Sigmoid colon (tissue), 6 donors: ENCODE measurements at regions not wholly inside any gene's neighbourhood (a gene's known extent, or its start where the extent isn't known, plus 50 kb on each side); places are given as distances from the start of the nearest gene placed in this dataset.

ENCODE experiments used
- DNase-seq: peaks from one replicate; pipeline ENCODE4 v3.0.0-alpha.2; 2019
- H3K27ac ChIP-seq, 4 donors: fragments of 200-600 bp; sonication (generic); one replicate each; pipeline ENCODE4 v1.5.1; 2016 to 2019; ENCODE audit warnings: mild to moderate bottlenecking in 1 of 4
- H3K27me3 ChIP-seq, 3 donors: fragments of 200-600 bp; sonication (generic); one replicate each; pipeline ENCODE4 v1.5.1; 2019; ENCODE audit warnings: mild to moderate bottlenecking in 1 of 3
- H3K36me3 ChIP-seq, 4 donors: fragments of 200-600 bp; sonication (generic); one replicate each; pipeline ENCODE4 v1.5.1; 2016 to 2019
- H3K4me1 ChIP-seq, 4 donors: fragments of 200-600 bp; sonication (generic); one replicate each; pipeline ENCODE4 v1.5.1; 2017 to 2019
- H3K4me3 ChIP-seq, 4 donors: fragments of 200-600 bp; sonication (generic); one replicate each; pipeline ENCODE4 v1.5.1; 2017 to 2019; ENCODE audit warnings: mild to moderate bottlenecking in 2 of 4, moderate library complexity in 1 of 4
- H3K9me3 ChIP-seq, 4 donors: fragments of 200-600 bp in 3 of 4; sonication (generic) in 3 of 4; one replicate each; pipeline versions ENCODE4 v1.5.1 to v1.6.1; 2013 to 2019
- EP300 ChIP-seq, 4 donors: sonication (generic); formaldehyde crosslinking; IDR thresholded peaks; one replicate each; pipeline ENCODE4 v1.6.1; 2017; ENCODE audit warnings: antibody characterized with exemption in 4 of 4
- POLR2A ChIP-seq, 2 donors: fragments of 450-650 bp; IDR thresholded peaks; one replicate each; pipeline ENCODE4 v1.6.1; 2016; ENCODE audit warnings: antibody characterized with exemption in 2 of 2, mild to moderate bottlenecking in 2 of 2, moderate library complexity in 2 of 2
- POLR2AphosphoS5 ChIP-seq, 4 donors: sonication (generic); formaldehyde crosslinking; IDR thresholded peaks; one replicate each; pipeline ENCODE4 v1.6.1; 2017; ENCODE audit warnings: antibody characterized with exemption in 4 of 4
- WGBS, 2 donors: extraction: QIAGEN DNeasy Blood & Tissue Kit; methylation state at CpG; one replicate each; pipeline ENCODE4 v1.1.7; 2013; 5-methylcytosine and 5-hydroxymethylcytosine counted together
- intact Hi-C: fragments of 100-400 bp; cut with DNase I; formaldehyde crosslinking; loops from one replicate; pipeline ENCODE4 v1.15.1; 2023
- TF ChIP-seq, protein P1 (sequence below), 4 experiments: fragments of 450-650 bp in 3 of 4; fragments of 200-600 bp in 1 of 4; IDR thresholded peaks; one replicate each; pipeline ENCODE4 v1.5.1; 2016 to 2019; ENCODE audit warnings: antibody characterized with exemption in 4 of 4, mild to moderate bottlenecking in 3 of 4, moderate library complexity in 2 of 4
- donor health status: healthy with polysubstance abuse.
- donor health status: healthy.

DNA sequence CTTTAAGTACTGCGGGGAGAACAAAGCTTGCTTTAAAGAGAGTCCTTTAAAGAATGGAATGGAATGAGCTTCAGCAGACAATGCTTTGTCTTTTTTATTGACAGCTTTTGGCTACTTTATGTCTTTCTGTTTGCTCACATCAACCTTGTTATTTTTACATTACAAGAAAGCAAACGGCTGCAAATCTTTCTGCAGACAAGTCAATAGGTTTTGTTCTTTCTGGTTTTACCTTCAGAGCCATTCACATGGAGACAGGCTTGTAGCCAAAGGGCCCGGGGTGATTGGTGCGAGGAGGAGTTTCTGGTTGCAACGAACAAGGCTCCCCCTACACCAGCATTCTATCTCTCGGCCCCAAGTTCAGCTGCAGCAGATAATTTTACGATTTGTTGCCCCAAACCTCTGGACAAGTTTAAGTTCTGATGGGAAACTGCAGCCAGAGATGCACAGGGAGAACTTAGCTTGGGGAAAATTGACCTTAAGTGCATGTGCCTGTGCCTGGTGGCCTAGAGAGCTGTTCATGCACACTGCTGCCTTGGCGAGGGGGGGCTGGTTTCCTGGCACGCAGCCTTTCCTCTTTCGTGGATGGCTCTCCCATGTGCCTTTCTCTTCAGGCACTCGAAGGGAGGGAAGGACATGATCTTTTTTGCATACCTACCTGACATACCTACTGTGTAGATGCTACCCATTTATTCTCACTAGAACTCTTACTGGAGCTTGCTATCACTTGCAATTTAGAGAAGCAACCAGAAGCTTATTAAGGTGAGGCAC, 543.2 kb downstream of the DCDC2C start:
- no peaks in the 10 kb centered on the region for H3K9me3 ChIP-seq
- H3K27me3 ChIP-seq, result no peaks in the 10 kb centered on the region
- H3K4me1 ChIP-seq, result no peaks in the 10 kb centered on the region
- no peaks in the 10 kb centered on the region for H3K36me3 ChIP-seq
- intact Hi-C loops, result no loop called here
- 40 to 45% methylated on average over 11 of the region's 11 CpGs for WGBS, 2 donors
- DNase-seq, result no peak
- TF ChIP-seq, protein P1, sequence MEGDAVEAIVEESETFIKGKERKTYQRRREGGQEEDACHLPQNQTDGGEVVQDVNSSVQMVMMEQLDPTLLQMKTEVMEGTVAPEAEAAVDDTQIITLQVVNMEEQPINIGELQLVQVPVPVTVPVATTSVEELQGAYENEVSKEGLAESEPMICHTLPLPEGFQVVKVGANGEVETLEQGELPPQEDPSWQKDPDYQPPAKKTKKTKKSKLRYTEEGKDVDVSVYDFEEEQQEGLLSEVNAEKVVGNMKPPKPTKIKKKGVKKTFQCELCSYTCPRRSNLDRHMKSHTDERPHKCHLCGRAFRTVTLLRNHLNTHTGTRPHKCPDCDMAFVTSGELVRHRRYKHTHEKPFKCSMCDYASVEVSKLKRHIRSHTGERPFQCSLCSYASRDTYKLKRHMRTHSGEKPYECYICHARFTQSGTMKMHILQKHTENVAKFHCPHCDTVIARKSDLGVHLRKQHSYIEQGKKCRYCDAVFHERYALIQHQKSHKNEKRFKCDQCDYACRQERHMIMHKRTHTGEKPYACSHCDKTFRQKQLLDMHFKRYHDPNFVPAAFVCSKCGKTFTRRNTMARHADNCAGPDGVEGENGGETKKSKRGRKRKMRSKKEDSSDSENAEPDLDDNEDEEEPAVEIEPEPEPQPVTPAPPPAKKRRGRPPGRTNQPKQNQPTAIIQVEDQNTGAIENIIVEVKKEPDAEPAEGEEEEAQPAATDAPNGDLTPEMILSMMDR (IDR thresholded peaks at IDR 0.05), result no peak
- TF ChIP-seq EP300 (IDR thresholded peaks at IDR 0.05), result no peak
- no peak for TF ChIP-seq POLR2A (IDR thresholded peaks at IDR 0.05)
- TF ChIP-seq POLR2AphosphoS5 (IDR thresholded peaks at IDR 0.05), result no peak
- no peak overlapping the region for H3K4me3 ChIP-seq
- no peak overlapping the region for H3K27ac ChIP-seq

DNA sequence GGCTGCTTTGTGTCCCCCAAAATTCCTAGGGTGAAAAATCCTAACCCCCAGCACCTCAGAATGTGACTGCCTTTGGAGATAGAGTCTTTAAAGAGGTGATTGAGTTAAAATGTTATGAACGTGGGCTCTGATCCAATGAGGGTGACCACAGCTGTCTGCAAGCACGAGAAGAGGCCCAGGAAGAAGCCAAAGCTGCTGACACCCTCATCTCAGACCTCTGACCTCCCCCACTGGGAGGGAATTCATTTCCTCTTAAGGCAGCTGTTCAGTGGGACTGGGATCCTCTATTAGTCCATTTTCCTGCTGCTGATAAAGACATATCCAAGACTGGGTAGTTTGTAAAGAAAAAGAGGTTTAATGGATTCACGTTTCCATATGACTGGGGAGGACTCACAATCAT, 544.4 kb downstream of the DCDC2C start:
- Histone ChIP-seq H3K4me3 (no peak overlapping the region), H3K36me3 (no peaks in the 10 kb centered on the region), H3K4me1 (no peaks in the 10 kb centered on the region), H3K27ac (no peak overlapping the region), H3K9me3 (no peaks in the 10 kb centered on the region), H3K27me3 (no peaks in the 10 kb centered on the region)
- no peak for DNase-seq
- WGBS, 2 donors, result 20 to 55% methylated on average over 3 of the region's 3 CpGs
- intact Hi-C loops, result no loop called here
- TF ChIP-seq, protein P1 (IDR thresholded peaks at IDR 0.05), result no peak
- TF ChIP-seq POLR2AphosphoS5 (IDR thresholded peaks at IDR 0.05) (no peak), EP300 (IDR thresholded peaks at IDR 0.05) (no peak), POLR2A (IDR thresholded peaks at IDR 0.05) (no peak)

- 73 to 82% methylated on average over 4 of the region's 4 CpGs for WGBS, 2 donors
- H3K9me3 ChIP-seq, result no peaks in the 10 kb centered on the region
- no peaks in the 10 kb centered on the region for H3K4me1 ChIP-seq
- no peak overlapping the region for H3K27ac ChIP-seq
- no peaks in the 10 kb centered on the region for H3K27me3 ChIP-seq
- intact Hi-C loops, result no loop called here
- TF ChIP-seq, protein P1 (IDR thresholded peaks at IDR 0.05), result no peak
- TF ChIP-seq POLR2A (IDR thresholded peaks at IDR 0.05), result no peak
- TF ChIP-seq EP300 (IDR thresholded peaks at IDR 0.05), result no peak
- no peak for TF ChIP-seq POLR2AphosphoS5 (IDR thresholded peaks at IDR 0.05)
- no peaks in the 10 kb centered on the region for H3K36me3 ChIP-seq
- no peak overlapping the region for H3K4me3 ChIP-seq
- DNase-seq, result no peak
These were observed 552.1 kb downstream of the DCDC2C start for GRCh38 chr2:4255491-4255890.

- H3K9me3 ChIP-seq, result no peaks in the 10 kb centered on the region
- no peak for DNase-seq
- intact Hi-C loops, result no loop called here
- H3K27me3 ChIP-seq, result no peaks in the 10 kb centered on the region
- H3K4me3 ChIP-seq, result no peak overlapping the region
- 59 to 72% methylated on average over 4 of the region's 4 CpGs for WGBS, 2 donors
- no peak overlapping the region for H3K27ac ChIP-seq
- TF ChIP-seq, protein P1 (IDR thresholded peaks at IDR 0.05), result no peak
- TF ChIP-seq EP300 (IDR thresholded peaks at IDR 0.05) (no peak), POLR2AphosphoS5 (IDR thresholded peaks at IDR 0.05) (no peak), POLR2A (IDR thresholded peaks at IDR 0.05) (no peak)
- H3K36me3 ChIP-seq, result no peaks in the 10 kb centered on the region
- H3K4me1 ChIP-seq, result no peaks in the 10 kb centered on the region
These were observed 553.0 kb downstream of the DCDC2C start for GRCh38 chr2:4256351-4256750.

DNA sequence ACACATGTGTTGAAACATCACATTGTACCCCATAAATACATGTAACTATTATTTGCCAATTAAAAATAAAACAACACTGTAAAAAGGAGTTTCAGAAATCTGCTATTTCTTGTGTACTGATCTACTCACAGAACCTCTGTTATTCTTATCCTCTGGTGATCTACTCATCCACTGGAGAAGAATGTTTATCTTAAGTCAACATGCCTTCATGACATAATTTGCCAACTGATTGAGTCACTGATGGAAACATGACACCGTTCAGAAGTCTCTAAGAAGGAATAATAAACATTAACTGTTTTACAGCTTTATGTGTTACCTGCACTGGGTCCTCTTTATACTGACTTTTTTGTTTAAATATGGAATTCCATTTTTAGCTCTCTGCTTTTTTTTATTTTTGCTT, 555.2 kb downstream of the DCDC2C start:
- Histone ChIP-seq H3K4me1 (no peaks in the 10 kb centered on the region), H3K9me3 (no peaks in the 10 kb centered on the region), H3K4me3 (no peak overlapping the region), H3K27me3 (no peaks in the 10 kb centered on the region), H3K36me3 (no peaks in the 10 kb centered on the region), H3K27ac (no peak overlapping the region)
- WGBS, 2 donors, result 18 to 45% methylated on average over 1 of the region's 1 CpG
- no peak for DNase-seq
- TF ChIP-seq POLR2A (IDR thresholded peaks at IDR 0.05) (no peak), EP300 (IDR thresholded peaks at IDR 0.05) (no peak), POLR2AphosphoS5 (IDR thresholded peaks at IDR 0.05) (no peak)
- TF ChIP-seq, protein P1 (IDR thresholded peaks at IDR 0.05), result no peak
- intact Hi-C loops, result no loop called here
